SJSA1 (cell line): ENCODE measurements at regions not wholly inside any gene's neighbourhood (a gene's known extent, or its start where the extent isn't known, plus 50 kb on each side); places are given as distances from the start of the nearest gene placed in this dataset.
"Not testable (repeated sequence)": the region's sequence is repeated elsewhere in the genome, so short reads cannot be mapped to it uniquely, and the experiment has no call there.

Source experiments
- DNase-seq, 2 experiments: peaks; one replicate each; pipeline ENCODE4 v3.0.0-alpha.2; 2015 to 2020; ENCODE audit warnings: low spot score in 2 of 2, low read depth in 1 of 2
- H3K27ac ChIP-seq: fragments of 250-450 bp; sonication (Bioruptor Pico); 2 replicates; pipeline ENCODE4 v1.5.1; 2020; ENCODE audit warnings: mild to moderate bottlenecking, moderate library complexity
- H3K27me3 ChIP-seq: fragments of 250-450 bp; sonication (Bioruptor Pico); replicated peaks from 2 replicates; pipeline ENCODE4 v1.5.1; 2020; ENCODE audit warnings: mild to moderate bottlenecking, moderate library complexity
- H3K36me3 ChIP-seq: fragments of 250-450 bp; sonication (Bioruptor Pico); 2 replicates; pipeline ENCODE4 v1.5.1; 2020; ENCODE audit warnings: mild to moderate bottlenecking
- H3K4me1 ChIP-seq: fragments of 250-450 bp; sonication (Bioruptor Pico); replicated peaks from 2 replicates; pipeline ENCODE4 v1.6.1; 2021; ENCODE audit warnings: mild to moderate bottlenecking
- H3K4me3 ChIP-seq: fragments of 250-450 bp; sonication (Bioruptor Pico); 2 replicates; pipeline ENCODE4 v1.5.1; 2020; ENCODE audit warnings: mild to moderate bottlenecking
- H3K9me3 ChIP-seq: fragments of 250-450 bp; sonication (Bioruptor Pico); replicated peaks from 2 replicates; pipeline ENCODE4 v1.5.1; 2020; ENCODE audit warnings: mild to moderate bottlenecking

DNA sequence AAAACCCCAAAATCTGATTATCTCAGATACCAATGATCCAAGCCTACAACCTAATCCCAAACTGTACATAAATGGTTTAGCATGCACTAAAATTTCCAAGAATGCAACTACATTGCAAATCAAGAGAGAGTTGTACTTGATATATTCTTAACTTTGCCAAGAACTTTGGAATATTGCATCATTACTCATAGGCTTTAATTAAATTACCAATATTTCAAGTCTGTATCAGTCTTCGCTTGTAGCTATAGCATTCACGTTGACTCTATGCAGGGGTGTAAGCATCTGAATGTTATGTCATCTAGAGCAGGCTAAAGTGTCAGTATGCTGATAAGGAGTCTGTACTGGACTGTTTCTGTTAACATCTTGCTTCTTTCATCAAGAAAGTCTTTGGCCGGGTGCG is 56.3 kb downstream of the FOXI3 start:
- no peaks in the 10 kb centered on the region for H3K36me3 ChIP-seq
- no peaks in the 10 kb centered on the region; the same call in none of the 2 replicates for H3K27me3 ChIP-seq
- no peaks in the 10 kb centered on the region for H3K9me3 ChIP-seq
- H3K27ac ChIP-seq: no peak overlapping the region
- no peaks in the 10 kb centered on the region for H3K4me1 ChIP-seq
- no peak for DNase-seq
- H3K4me3 ChIP-seq: no peak overlapping the region

DNA sequence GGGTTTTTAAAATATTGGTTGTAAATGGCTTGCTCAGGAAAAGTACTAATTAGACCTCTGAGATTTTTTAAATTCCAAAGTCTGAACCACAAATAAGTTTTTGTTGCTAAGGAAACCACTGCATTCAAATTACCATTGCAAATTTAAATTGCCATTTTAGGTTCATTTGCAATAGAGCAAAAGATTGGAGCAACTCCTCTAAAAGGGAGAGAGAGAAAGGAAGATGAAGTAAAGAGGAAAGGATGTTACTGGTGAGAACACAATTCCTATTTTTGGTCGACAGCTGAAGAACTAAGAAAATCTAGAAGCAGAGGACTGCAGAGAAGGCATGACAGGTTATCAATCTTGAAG is 74.9 kb downstream of the FOXI3 start:
- Histone ChIP-seq H3K9me3 (no peaks in the 10 kb centered on the region), H3K27ac (no peak overlapping the region), H3K4me1 (no peaks in the 10 kb centered on the region), H3K4me3 (no peak overlapping the region), H3K27me3 (no peaks in the 10 kb centered on the region), H3K36me3 (no peaks in the 10 kb centered on the region)
- no peak for DNase-seq

DNA sequence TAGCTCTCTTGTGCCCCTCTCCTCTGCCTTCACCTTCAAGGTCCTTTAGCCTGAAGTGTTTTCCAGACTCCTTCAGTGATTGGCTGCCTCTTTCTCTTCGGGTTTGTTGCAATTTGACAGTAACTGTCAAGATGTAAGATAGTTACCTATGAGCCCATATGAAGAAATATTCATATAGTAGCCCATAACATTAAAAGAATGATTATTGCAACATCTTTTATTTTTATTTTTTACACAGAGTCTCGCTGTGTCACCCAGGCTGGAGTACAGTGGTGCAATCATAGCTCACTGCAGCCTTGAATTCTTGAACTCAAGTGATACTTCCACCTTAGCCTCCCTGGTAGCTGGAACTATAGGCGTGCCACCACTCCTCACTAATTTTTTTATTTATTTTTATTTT is 80.5 kb downstream of the FOXI3 start:
- no peak for DNase-seq

DNA sequence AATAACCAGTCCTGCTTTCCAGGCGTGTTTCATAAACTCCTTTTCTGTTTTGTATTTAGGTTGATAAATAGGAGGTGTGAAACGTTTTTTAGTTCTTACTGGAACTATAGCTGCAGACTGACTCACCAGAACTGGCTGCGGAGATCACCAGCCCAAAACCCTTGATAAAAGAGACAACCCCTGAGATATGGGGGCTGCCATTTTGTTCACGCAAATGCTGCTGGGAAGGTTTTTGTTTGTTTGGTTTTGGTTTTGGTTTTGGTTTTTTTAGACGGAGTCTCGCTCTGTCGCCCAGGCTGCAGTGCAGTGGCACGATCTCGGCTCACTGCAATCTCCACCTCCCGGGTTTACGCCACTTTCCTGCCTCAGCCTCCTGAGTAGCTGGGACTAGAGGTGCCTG is 87.1 kb downstream of the FOXI3 start:
- not testable (repeated sequence) for H3K36me3 ChIP-seq, H3K9me3 ChIP-seq, H3K4me1 ChIP-seq, DNase-seq, H3K27ac ChIP-seq, H3K27me3 ChIP-seq, H3K4me3 ChIP-seq

More for the DNA sequence above, 80.5 kb downstream of the FOXI3 start:
- Histone ChIP-seq H3K36me3 (no peaks in the 10 kb centered on the region), H3K27ac (no peak overlapping the region), H3K9me3 (no peaks in the 10 kb centered on the region), H3K27me3 (no peaks in the 10 kb centered on the region), H3K4me1 (no peaks in the 10 kb centered on the region), H3K4me3 (no peak overlapping the region)

DNA sequence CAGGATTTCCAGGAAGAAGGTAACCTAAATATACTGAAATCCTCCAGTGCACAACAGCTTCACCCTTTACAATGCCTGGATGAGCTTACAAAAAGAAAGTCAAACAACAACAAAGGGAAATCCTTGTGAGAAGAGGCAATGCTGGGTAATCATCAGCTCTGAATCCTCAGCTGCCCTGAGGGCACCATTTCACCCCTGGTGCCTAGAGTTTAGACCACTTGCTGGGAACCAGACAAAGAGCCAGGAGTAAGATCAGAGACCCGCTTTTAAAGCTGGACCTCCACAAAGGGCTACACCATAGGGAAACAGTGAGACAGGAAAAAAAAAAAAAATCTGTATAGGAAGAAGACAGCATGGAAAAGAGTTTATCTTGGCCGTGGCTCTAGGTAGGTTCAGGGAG is 97.0 kb downstream of the FOXI3 start:
- no peaks in the 10 kb centered on the region for H3K4me1 ChIP-seq
- no peaks in the 10 kb centered on the region for H3K9me3 ChIP-seq
- no peaks in the 10 kb centered on the region for H3K27me3 ChIP-seq
- H3K36me3 ChIP-seq: no peaks in the 10 kb centered on the region
- DNase-seq: no peak
- H3K4me3 ChIP-seq: no peak overlapping the region
- H3K27ac ChIP-seq: no peak overlapping the region

DNA sequence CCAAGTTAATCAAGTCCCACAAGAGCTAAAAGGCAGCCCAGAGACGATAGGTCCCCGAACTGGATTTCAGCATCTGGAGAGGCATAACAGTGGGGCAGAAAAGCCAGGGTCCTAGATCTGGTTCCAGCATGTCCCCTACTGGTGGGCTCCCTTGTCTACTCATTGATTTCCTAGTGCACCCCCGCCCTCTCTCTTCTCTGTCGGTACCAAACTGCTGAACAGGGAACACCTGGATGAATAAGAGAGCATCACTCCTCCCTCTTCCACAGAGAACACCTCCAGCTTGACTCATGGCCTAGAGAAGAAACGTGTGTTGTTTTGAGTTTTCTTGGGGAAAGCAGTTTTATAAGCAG is 101.3 kb downstream of the FOXI3 start:
- Histone ChIP-seq H3K9me3 (no peaks in the 10 kb centered on the region), H3K27me3 (no peaks in the 10 kb centered on the region), H3K36me3 (no peaks in the 10 kb centered on the region), H3K4me3 (no peak overlapping the region), H3K4me1 (no peaks in the 10 kb centered on the region), H3K27ac (no peak overlapping the region)
- no peak for DNase-seq

DNA sequence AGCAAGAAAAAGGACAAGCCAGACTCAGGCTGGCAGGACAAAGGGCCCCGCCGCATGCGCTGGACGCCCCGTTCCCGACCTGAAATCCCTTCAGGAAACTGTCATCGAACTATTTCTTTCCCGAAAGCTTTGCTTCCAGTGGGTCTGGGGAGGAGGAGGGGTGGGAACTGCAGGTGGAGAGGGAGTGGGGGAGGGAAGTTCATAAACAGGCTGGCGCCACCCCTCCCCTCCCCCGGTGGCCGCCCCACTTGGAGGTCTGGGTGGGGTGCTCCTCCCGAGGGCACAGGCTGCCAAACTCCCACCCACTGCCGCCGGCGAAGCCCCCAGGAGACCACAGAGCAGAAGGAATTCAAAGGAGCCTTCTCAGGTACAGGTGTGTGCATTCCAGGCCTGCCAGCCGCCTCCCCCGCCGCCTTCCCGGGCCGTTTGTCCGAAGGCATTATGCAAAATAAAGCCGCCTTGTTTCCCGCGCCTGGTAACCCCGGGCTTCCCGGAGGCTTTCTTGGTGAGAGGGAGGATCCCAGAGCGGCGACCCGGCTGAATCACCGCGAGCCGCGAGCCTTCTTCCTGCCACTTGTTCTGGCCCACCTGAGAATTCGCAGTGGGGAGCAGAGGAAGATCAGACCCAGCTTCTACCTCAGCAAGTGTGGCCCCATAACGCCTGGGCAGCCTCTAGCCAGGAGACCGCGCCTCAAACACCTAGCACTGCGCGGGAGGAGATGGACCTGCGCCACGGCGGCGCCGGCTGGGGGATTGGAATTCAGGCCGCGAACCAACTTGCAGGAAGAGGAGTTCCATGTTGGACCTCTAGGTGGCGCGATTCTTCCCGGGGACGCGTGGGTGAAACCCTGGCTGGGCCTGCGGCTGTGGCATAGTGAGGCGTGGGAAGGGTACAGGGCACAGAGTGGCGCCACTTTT is 101.9 kb downstream of the FOXI3 start:
- Histone ChIP-seq H3K9me3 (no peaks in the 10 kb centered on the region), H3K27ac (no peak overlapping the region), H3K36me3 (no peaks in the 10 kb centered on the region), H3K4me3 (no peak overlapping the region), H3K4me1 (no peaks in the 10 kb centered on the region), H3K27me3 (no peaks in the 10 kb centered on the region)
- peak in 1 of 2 experiments; percentile 54 for DNase-seq

DNA sequence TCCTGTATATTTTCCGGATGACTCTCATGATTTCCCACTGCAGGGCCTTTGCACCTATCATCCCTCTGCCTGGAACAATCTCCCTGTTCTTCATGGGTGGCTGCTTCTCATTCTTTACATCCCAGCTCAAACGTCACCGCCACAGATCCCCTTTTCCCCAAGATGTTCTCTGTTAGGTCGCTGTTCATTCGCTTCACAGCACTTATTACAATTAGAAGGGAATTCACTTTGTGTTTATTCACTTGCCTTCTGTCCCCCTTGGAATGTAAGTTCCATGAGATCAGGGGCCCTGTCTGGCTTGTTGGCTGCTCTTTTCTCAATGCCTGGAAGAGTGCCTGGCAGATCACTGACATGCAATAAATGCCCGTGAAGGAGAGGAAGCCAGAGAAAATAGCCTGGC is 106.7 kb downstream of the FOXI3 start:
- DNase-seq: no peak
- Histone ChIP-seq H3K27me3 (no peaks in the 10 kb centered on the region), H3K4me3 (no peak overlapping the region), H3K36me3 (no peaks in the 10 kb centered on the region), H3K27ac (no peak overlapping the region), H3K4me1 (no peaks in the 10 kb centered on the region), H3K9me3 (no peaks in the 10 kb centered on the region)

DNA sequence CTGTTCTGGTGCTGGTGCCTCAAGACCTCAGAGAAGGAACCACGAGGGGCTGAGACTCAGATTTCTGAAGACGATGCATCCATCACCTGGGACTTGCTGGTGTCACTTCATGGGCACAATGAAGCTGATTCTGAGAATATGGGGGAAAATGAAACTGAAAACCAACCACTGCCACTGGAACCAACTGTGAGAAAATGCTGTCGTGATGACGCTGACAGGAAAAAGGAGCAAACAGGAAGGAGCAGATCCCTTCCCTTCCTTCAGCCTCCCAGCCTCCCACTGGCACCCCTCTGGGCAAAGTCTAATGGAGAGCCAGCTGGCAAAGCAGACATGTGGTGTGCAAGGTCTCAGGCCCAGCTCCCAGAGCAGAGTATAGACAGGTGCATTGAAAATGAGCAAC is 109.7 kb downstream of the FOXI3 start:
- no peak for DNase-seq
- Histone ChIP-seq H3K27ac (no peak overlapping the region), H3K9me3 (no peaks in the 10 kb centered on the region), H3K27me3 (no peaks in the 10 kb centered on the region; the same call in 1 of the 2 replicates), H3K4me1 (no peaks in the 10 kb centered on the region), H3K4me3 (no peak overlapping the region), H3K36me3 (no peaks in the 10 kb centered on the region)

DNA sequence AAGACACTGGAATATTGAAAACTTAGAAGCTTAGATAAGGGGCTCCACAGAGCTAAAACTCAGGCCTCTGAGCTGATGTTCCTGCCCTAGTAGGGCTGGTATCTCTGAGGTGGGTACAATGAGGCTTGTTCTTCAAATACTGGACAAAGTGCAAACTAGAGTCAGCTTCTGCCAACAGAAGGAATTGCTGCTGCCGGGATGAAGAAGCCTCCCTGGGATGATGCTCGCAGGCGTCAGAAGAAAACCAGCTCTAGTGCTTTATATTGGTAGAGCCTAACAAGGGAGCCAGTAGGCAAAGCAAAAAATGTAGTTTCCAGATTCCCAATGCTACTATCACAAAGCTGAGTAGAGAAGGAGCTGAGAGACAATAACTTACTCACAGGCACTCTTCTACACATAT is 118.1 kb downstream of the FOXI3 start:
- no peak overlapping the region for H3K4me3 ChIP-seq
- DNase-seq: no peak
- H3K9me3 ChIP-seq: no peaks in the 10 kb centered on the region; the same call in 1 of the 2 replicates
- no peak overlapping the region for H3K27ac ChIP-seq
- no peaks in the 10 kb centered on the region; the same call in 1 of the 2 replicates for H3K27me3 ChIP-seq
- no peaks in the 10 kb centered on the region for H3K4me1 ChIP-seq
- H3K36me3 ChIP-seq: no peaks in the 10 kb centered on the region

DNA sequence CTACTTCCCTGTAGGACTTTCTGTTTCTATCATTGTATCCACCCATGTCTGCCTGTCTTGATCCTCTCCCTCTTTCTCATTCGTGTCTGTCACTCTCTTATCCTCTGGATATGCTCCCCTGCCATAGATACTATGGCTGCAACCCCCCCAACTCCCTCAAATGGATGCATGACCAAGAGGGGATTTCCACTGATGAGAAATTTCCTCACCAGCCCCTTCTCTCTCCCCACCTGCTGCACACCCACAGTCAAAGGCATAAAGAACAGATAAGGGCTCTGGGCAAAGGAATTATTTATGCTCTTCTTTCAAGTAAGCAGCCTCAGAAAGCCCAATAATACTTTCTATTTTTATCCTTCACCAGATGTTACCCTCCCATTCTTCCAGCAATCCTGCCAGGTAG is 121.3 kb downstream of the FOXI3 start:
- no peak overlapping the region for H3K4me3 ChIP-seq
- no peak overlapping the region for H3K27ac ChIP-seq
- no peaks in the 10 kb centered on the region; the same call in 1 of the 2 replicates for H3K9me3 ChIP-seq
- no peak for DNase-seq
- H3K4me1 ChIP-seq: no peaks in the 10 kb centered on the region
- H3K36me3 ChIP-seq: no peaks in the 10 kb centered on the region
- 0 out of 2 replicates have a peak, but pooled peaks cover 6% of the 10 kb centered on the region for H3K27me3 ChIP-seq

DNA sequence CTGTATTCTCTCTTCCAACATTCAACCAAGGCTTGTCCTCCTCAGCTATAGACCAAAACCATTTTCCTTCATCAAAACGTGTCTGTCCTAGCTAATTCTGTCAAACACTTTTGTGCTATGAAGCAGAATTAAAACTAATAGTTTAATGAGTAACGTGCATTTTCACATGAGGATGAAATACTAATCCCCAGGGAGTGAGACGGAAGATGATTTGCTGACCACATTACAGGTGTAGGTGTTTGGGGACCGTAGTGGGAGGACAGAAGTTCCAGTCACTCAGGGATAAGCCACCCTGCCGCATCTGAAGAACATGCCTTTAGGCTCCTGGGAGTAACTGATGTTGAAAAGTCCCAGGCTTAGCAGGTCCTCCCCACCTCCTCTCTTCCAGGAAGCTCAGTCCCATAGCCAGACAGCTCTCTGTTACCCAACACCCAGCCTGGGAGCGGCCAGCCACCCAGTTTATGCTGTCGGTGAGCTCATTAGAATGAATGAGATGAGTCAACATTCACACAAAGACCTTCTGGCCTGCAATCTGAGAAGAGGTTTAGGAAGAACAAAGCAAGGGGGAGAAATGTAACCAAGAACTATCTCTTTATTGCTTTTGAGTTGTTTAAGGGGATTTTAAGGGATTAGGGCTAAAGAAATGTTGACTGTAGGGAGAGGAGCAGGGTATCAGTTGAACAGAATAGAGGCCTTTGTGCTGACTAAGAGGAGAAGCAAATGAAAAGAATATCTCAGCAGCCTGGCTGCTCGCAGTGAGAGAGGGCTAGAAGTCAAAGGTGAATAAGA is 122.5 kb downstream of the FOXI3 start:
- no peak overlapping the region for H3K4me3 ChIP-seq
- DNase-seq: peak; percentile 44 to 62
- H3K4me1 ChIP-seq: no peaks in the 10 kb centered on the region
- no peaks in the 10 kb centered on the region for H3K36me3 ChIP-seq
- H3K27me3 ChIP-seq: 0 out of 2 replicates have a peak, but pooled peaks cover 6% of the 10 kb centered on the region
- H3K9me3 ChIP-seq: no peaks in the 10 kb centered on the region; the same call in 1 of the 2 replicates
- no peak overlapping the region for H3K27ac ChIP-seq

DNA sequence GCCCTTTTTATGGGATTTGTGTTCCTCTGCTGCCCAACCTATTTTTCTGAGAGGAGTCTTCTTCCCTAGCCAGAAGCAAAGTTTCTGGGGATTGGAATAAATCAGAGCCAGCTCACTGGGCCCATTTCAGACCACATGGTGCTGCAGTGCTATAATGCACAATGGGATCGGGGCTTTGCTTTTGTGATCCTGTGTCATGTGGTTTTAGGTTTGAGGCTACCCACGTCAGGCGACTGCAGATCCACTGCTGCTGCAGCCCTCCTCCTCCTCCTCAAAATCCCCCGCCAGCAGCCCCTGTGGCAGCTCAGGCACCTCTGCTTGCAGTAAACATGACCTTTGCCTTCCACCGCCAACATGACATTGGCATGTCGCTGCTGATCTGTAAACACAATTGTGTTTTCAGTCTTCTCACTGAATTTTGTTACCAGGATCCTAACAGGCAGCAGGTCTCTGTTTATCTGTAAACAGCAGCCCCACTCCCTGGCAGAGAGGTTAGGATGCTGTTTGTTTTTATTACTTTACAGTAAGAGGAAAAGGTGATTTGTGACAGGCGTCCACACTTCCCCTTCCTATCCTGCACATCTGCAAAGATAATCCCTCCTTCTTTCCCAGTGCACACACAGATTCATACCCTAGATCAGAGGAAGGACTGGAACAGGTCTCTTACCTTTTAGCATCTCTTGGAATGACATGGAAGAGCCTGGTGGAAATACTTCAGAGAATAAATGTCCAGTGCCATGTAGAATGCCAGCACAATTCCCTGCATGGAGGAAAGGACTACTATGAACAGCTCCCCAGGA is 130.8 kb downstream of the FOXI3 start:
- H3K27ac ChIP-seq: no peak overlapping the region
- no peaks in the 10 kb centered on the region for H3K27me3 ChIP-seq
- no peaks in the 10 kb centered on the region for H3K9me3 ChIP-seq
- H3K36me3 ChIP-seq: no peaks in the 10 kb centered on the region
- H3K4me3 ChIP-seq: no peak overlapping the region
- DNase-seq: no peak
- H3K4me1 ChIP-seq: no peaks in the 10 kb centered on the region
